ENCODE measurements at regions not wholly inside any gene's neighbourhood (a gene's known extent, or its start where the extent isn't known, plus 50 kb on each side); places are given as distances from the start of the nearest gene placed in this dataset.

- no peak for TF ChIP-seq SMARCA5 (IDR thresholded peaks at IDR 0.05)
Measured at GRCh38 chr7:41153268-41153667, 549.6 kb downstream of the INHBA start (continued).

DNA sequence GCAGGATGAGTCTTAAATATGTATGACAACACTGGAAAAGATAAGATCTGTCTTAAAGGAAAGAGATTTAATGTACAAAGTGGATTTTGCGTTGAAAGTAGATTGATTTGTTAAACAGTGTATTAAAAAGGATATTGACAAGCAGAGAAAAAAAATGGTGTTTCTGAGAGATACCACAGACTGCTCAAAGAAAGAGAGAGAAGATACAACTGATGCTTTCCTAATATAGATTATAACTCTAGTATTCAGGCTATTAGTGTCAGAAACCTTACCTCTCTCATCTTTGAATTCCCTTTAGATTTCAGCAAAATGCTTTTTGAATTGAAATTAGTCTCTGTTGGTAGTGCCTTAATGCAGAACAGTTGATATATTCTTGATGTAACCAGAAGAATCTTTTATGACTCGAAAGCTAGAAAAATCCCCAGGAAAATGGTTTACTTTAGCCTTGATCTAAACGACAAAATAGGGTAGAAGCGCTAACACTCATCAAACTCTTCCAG lies 550.7 kb downstream of the INHBA start:
- no peak overlapping the region for H3K27ac ChIP-seq (ENCODE audit: control insufficient read depth, insufficient read depth)
- ChIA-PET RAD21 (ENCODE audit: unreplicated experiment) (interaction anchor here (1.0 kb wide), 1 partner anchor 130 kb away, joined by 3 read pairs; no protein-coding TSS in a partner anchor), CTCF (interaction anchor here (1.2 to 1.3 kb wide), 3 partner anchors 26 to 149 kb away, joined by 3 read pairs; no protein-coding TSS in a partner anchor), POLR2A (interaction anchor here (0.6 kb wide), 1 partner anchor 20 kb away, joined by 3 read pairs; no protein-coding TSS in a partner anchor), SMC1A (ENCODE audit: uncharacterized antibody, unreplicated experiment) (interaction anchor here (1.2 kb wide), 1 partner anchor 49 kb away, joined by 7 read pairs; no protein-coding TSS in a partner anchor)
- H3K36me3 ChIP-seq (ENCODE audit: control insufficient read depth in 2 of 2, insufficient read depth in 2 of 2, low read length in 1 of 2), result no peaks in the 10 kb centered on the region
- H2AFZ ChIP-seq (ENCODE audit: control insufficient read depth, low read depth, low read length), result no peak overlapping the region
- ATAC-seq, result no peak
- no peaks in the 10 kb centered on the region for H4K20me1 ChIP-seq (ENCODE audit: control insufficient read depth, insufficient read depth)
- no peaks in the 10 kb centered on the region for H3K4me1 ChIP-seq (ENCODE audit: control insufficient read depth, insufficient read depth, low read length)
- H3K9ac ChIP-seq (ENCODE audit: control insufficient read depth, insufficient read depth, low read length), result no peak overlapping the region
- no TSS peak for BruUV-seq (replicated peaks)
- no peaks in the 10 kb centered on the region for H3K79me2 ChIP-seq (ENCODE audit: control insufficient read depth, insufficient read depth, low read length)
- H3K4me3 ChIP-seq, result no peak overlapping the region
- FAIRE-seq, result no peak
- H3K9me3 ChIP-seq (replicated peaks; ENCODE audit: control insufficient read depth, insufficient read depth, low read length), result no peaks in the 10 kb centered on the region
- DNase-seq (ENCODE audit: low read depth, low spot score), result no peak
- in situ Hi-C loops (cut with MboI), result no loop called here
- intact Hi-C loops (cut with micrococcal nuclease; ENCODE audit: unreplicated experiment), result no loop called here
- WGBS (ENCODE audit: insufficient coverage, insufficient replicate concordance, low lambda C conversion rate, missing lambda C conversion rate), result 59% methylated on average over 4 of the region's 4 CpGs
- H3K27me3 ChIP-seq (replicated peaks in 1 of 2; ENCODE audit: control insufficient read depth in 2 of 2, insufficient read depth in 2 of 2, low read length in 1 of 2), result no peaks in the 10 kb centered on the region
- no peak overlapping the region for H3K4me2 ChIP-seq (ENCODE audit: control insufficient read depth, insufficient read depth)
- TF ChIP-seq YBX1 (IDR thresholded peaks at IDR 0.05), result no peak
- TF ChIP-seq, protein P1, sequence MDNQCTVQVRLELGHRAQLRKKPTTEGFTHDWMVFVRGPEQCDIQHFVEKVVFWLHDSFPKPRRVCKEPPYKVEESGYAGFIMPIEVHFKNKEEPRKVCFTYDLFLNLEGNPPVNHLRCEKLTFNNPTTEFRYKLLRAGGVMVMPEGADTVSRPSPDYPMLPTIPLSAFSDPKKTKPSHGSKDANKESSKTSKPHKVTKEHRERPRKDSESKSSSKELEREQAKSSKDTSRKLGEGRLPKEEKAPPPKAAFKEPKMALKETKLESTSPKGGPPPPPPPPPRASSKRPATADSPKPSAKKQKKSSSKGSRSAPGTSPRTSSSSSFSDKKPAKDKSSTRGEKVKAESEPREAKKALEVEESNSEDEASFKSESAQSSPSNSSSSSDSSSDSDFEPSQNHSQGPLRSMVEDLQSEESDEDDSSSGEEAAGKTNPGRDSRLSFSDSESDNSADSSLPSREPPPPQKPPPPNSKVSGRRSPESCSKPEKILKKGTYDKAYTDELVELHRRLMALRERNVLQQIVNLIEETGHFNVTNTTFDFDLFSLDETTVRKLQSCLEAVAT (IDR thresholded peaks at IDR 0.05), result no peak
- TF ChIP-seq MAX (IDR thresholded peaks at IDR 0.05; ENCODE audit: low read depth, low read length), result no peak
- TF ChIP-seq ZBED1 (IDR thresholded peaks at IDR 0.05; ENCODE audit: borderline replicate concordance), result no peak
- TF ChIP-seq RAD21 (IDR thresholded peaks at IDR 0.05; ENCODE audit: insufficient read depth, low read depth, low read length), result no peak
- no peak for TF ChIP-seq HCFC1 (IDR thresholded peaks at IDR 0.05; ENCODE audit: low read length)
- TF ChIP-seq RELA (IDR thresholded peaks at IDR 0.05; ENCODE audit: borderline replicate concordance, partially characterized antibody), result no peak
- TF ChIP-seq MXI1 (IDR thresholded peaks at IDR 0.05; ENCODE audit: low read depth, low read length), result no peak
- TF ChIP-seq TCF3 (IDR thresholded peaks at IDR 0.05; ENCODE audit: borderline replicate concordance, insufficient read depth, low read depth, low read length), result no peak
- TF ChIP-seq NKRF (conservative IDR thresholded peaks at IDR 0.05), result no peak
- no peak for TF ChIP-seq YY1 (IDR thresholded peaks at IDR 0.05; ENCODE audit: low read depth, low read length)
- no peak for TF ChIP-seq ZBTB4 (CRISPR knock-in tag; IDR thresholded peaks at IDR 0.05)
- TF ChIP-seq BACH1 (IDR thresholded peaks at IDR 0.05; ENCODE audit: borderline replicate concordance), result no peak
- no peak for TF ChIP-seq NR2C1 (IDR thresholded peaks at IDR 0.05)
- TF ChIP-seq EZH2 (IDR thresholded peaks at IDR 0.05; ENCODE audit: borderline replicate concordance, control insufficient read depth, low read depth, low read length), result no peak

Data from GM12878 (cell line).